Heart left ventricle (tissue), 13 donors: ENCODE measurements at regions not wholly inside any gene's neighbourhood (a gene's known extent, or its start where the extent isn't known, plus 50 kb on each side); places are given as distances from the start of the nearest gene placed in this dataset.

ENCODE experiments used
- POLR2A ChIP-seq, 2 donors: fragments of 450-650 bp; IDR thresholded peaks; one replicate each; pipeline ENCODE4 v1.6.1; 2017; ENCODE audit warnings: antibody characterized with exemption in 2 of 2, mild to moderate bottlenecking in 2 of 2, moderate library complexity in 2 of 2
- TF ChIP-seq, protein P1 (sequence below), 12 donors: fragments of 200-600 bp; sonication (generic) in 4 of 12; IDR thresholded peaks; one replicate each; pipeline versions ENCODE4 v1.5.0 to v1.8.0; 2018 to 2022; ENCODE audit warnings: antibody characterized with exemption in 12 of 12, mild to moderate bottlenecking in 5 of 12
- donor health status: ischemic (EF 13 %, LVEDD 7.1; RV severe dilation, severe dysfunction).
- donor health status: DM: no; HTN: yes; CAD: no.
- donor health status: DM: no; HTN: no; CAD: no.
- donor health status: ischemic (EF 25% LVEDD 6.9; RV normal size, moderate dysfunction).
- donor health status: ischemic (EF 25% LVEDD 5.7; RV mildly dilated, moderate dysfunction).
- donor health status: ischemic (EF 35%, LVEDD 5.7; RV mildly dilated, moderate dysfunction).
- donor health status: nonischemic (EF 11% LVEDD 7.7; RV severe dilation, severe dysfunction).
- donor health status: DM: yes; HTN: yes; CAD: no.
- donor health status: PGD.
- donor health status: ischemic (EF 29% LVEDD 5.4; RV normal size, mild dysfunction).
- donor health status: nonischemic (EF 23%, LVEDD 6.1; RV moderate dilation, normal function).

DNA sequence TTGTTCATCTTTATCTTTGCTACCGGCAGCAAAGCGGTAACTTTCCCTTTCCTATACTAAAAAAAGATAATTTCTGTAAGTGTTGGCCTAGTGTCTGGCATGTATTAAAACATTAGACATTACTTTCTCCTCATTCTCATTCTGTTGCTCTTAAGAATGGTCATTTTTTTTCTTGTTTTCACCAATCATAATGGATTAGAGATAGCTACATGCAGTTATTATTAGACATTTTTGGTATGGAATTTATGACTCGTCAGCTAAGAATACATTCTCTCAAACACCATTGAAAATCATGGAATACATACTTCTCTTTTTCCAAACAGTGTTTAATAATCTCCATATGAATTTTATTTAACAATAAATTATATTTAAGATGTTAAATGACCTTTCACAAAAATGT lies 1154.6 kb downstream of the BRINP3 start:
- TF ChIP-seq, protein P1, sequence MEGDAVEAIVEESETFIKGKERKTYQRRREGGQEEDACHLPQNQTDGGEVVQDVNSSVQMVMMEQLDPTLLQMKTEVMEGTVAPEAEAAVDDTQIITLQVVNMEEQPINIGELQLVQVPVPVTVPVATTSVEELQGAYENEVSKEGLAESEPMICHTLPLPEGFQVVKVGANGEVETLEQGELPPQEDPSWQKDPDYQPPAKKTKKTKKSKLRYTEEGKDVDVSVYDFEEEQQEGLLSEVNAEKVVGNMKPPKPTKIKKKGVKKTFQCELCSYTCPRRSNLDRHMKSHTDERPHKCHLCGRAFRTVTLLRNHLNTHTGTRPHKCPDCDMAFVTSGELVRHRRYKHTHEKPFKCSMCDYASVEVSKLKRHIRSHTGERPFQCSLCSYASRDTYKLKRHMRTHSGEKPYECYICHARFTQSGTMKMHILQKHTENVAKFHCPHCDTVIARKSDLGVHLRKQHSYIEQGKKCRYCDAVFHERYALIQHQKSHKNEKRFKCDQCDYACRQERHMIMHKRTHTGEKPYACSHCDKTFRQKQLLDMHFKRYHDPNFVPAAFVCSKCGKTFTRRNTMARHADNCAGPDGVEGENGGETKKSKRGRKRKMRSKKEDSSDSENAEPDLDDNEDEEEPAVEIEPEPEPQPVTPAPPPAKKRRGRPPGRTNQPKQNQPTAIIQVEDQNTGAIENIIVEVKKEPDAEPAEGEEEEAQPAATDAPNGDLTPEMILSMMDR (IDR thresholded peaks at IDR 0.05) = no peak
- TF ChIP-seq POLR2A (IDR thresholded peaks at IDR 0.05) = no peak
